ENCODE measurements at regions not wholly inside any gene's neighbourhood (a gene's known extent, or its start where the extent isn't known, plus 50 kb on each side); places are given as distances from the start of the nearest gene placed in this dataset.

GRCh38 chr6:163756079-163756478 is 341.6 kb downstream of the QKI start:
- no peak for TF ChIP-seq EZH2phosphoT487 (IDR thresholded peaks at IDR 0.05; ENCODE audit: borderline replicate concordance)
- TF ChIP-seq CTCF (conservative IDR thresholded peaks at IDR 0.05; ENCODE audit: low read length) = no peak
